Activated naive CD8-positive, alpha-beta T cell treated with anti-CD3 and anti-CD28 coated beads, Interleukin-2, amount 50 U/mL, for 16 hours (primary cell): ENCODE measurements at regions not wholly inside any gene's neighbourhood (a gene's known extent, or its start where the extent isn't known, plus 50 kb on each side); places are given as distances from the start of the nearest gene placed in this dataset.
"Not testable (repeated sequence)": the region's sequence is repeated elsewhere in the genome, so short reads cannot be mapped to it uniquely, and the experiment has no call there.

Experiments
- DNase-seq: peaks from one replicate; pipeline ENCODE4 v3.0.0-alpha.2; 2020; ENCODE audit warnings: low read depth, low spot score

DNA sequence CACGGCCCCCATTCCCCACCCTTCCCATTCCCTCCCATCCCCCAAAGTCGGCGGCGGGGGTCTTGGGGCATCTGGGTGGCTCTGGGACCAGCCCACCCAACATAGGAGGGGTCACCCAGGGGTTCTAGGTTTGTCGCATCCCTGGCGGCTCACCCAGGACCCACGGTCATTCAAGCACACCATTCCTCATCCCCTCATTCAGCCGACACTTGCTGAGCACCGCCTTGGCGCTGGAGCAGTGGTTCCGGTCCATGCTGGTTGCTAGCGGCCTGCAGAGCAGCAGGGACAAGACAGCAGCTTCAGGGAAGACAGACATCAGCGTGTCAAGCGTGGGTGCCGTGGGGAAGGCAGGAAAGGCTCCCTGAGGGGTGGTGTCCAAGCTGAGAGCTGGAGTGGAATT, 50.5 kb upstream of the OTOS start:
- DNase-seq, result no peak

DNA sequence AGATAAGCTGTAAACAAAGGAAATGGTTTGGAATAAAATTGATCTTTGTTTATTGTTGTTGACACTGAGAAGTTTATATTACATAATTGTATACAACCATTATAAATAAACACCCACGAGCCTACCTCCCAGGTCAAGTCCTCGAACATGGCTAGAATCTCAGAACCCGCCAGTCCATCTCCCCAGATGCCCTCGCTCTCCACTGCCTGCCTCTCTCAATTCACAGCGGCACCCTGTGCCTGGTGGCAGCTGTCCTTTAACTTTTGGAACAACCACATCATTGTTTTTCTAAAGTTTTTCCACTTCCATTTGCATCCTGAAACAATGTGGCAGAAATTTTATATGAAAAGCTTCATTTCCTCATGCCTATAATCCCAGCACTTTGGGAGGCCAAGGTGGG, 52.2 kb upstream of the OTOS start:
- no peak for DNase-seq

DNA sequence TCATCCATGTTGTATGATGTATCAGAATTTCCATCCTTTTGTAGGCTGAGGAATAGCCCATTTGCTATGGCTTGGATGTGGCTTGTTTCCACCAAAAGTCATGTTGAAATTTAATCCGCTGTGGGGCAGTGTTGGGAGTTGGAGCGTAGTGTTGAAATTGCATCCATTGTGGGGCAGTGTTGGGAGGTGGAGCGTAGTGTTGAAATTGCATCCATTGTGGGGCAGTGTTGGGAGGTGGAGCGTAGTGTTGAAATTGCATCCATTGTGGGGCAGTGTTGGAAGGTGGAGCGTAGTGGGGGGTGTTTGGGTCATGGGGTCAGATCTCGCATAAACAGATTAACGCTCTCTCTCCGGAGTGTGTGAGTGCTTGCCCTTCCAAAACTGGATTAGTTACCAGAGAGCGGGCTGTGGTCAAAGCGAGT, 53.9 kb upstream of the OTOS start:
- not testable (repeated sequence) for DNase-seq

DNA sequence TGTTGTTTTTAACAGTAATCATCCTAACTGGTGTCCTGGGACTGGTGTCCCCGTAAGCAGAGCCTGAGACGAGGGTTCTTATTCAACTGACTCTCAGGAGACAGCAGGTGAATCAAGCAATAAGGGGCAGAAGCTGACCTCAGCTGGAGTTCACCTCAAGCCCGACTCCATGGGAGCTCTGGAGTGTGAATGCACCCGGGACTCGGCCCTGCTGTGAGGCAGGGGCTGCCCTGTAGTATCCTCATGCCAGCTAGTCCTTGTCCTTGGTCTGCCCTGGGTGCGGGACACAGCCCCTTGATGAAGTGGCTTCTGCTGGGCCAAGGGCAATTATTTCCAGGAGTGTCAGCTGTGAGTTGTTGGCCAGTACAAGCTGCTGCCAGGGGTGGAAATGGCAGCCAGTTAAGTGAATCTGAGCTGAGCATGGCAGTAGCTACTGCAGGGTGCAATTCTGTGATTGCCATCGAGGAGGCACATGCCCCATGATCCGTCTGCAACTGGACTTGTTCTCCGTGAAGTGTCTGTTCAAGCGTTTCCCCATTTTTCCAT, 54.9 kb upstream of the OTOS start:
- no peak for DNase-seq

DNA sequence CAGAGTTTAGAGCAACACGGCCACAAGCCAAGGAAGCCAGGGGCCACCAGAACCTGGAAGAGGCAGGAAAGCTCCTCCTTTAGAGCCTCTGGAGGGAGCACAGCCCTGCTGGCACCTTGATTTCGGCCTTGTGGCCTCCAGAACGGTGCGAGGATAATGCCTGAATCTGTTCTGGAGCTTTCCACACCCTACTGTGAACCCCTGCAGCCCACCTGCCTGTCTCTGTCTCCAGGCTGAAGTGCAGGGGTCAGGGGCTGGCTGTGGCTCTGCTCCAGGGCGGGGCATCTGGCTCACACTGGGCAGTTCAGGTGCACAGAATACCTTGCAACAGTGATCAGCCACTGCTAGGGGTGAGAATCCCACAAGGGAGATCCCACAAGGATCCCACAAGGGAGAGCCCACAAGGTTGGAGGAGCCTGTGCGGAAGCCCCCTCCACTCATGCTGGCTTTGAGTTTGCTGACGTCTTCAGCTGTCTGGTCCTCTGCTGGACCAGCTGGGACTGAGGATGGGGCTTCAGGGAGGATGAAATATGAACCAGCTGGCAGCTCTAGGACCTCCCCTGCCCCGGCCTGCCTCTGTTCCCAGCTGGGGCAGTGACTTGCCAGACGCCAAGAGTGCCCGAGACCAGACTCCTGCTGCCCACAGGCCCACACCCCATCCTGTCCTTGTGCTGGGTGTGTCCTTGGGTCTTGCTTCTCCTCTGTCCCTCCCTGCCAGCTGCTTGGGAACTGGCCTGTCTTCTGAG, 56.4 kb upstream of the OTOS start:
- no peak for DNase-seq

DNA sequence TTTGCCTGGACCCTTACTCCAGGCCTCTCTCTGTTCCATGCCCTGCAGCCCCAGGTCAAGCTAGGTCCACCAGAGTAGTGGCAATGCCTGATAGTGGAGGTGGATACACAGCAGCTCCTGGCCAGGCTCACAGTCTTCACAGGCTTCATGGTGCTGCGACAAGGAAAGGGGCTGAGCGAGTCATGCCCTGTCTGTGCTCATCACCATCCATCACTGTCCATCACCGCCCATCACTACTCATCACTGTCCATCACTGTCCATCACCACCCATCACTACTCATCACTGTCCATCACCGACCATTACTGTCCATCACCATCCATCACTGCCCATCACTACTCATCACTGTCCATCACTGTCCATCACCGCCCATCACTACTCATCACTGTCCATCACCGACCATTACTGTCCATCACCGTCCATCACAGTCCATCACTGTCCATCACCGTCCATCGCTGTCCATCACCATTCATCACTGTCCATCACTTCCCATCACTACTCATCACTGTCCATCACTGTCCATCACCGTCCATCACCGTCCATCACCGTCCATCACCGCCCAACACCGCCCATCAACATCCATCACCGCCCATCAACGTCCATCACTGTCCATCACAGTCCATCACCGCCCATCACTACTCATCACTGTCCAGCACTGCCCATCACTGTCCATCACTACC, 57.1 kb upstream of the OTOS start:
- DNase-seq, result no peak

DNA sequence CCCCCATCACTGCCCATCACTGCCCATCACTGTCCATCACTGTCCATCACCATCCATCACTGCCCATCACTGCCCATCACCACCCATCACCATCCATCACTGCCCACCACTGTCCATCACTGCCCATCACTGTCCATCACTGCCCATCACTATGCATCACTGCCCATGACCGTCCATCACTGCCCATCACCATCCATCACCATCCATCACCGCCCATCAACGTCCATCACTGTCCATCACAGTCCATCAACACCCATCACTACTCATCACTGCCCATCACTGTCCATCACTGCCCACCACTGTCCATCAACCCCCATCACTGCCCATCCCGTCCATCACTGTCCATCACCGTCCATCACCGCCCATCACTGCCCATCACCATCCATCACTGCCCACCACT, 57.8 kb upstream of the OTOS start:
- DNase-seq, result no peak

DNA sequence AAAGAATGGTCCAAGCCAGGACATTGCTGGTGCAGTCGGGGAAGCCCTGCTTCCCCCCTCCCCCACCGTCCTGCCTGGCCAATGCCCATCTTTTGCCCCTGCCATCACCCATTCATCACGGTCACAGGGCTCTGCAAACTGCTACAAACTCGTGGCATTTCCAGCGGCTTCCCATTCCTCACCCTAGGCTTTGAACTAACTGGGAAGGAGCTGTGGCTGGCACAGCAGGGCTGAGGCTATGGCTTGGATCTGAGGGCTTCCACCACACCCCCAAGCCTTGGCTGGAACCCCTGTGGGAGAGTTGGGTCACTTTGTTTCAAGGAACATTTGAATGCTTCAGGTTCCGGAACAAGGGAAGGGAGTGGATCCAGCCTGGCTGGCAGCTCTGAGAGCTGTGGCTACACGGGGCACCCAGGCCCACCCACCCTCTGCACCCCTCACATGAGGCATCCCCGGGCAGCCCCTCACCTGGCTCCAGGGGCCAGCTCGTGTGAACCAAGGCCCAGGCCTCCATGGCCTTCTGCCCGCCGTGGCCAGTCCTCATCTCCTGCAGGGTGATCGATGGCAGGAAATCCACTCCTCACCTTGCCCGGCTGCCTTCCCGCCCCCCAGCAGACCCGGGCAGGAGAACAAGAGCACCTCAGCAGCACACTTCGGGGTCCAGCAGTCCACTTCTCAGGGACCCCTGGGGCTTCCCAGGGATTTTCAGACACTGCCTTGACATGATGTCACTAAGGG, 58.8 kb upstream of the OTOS start:
- DNase-seq, result no peak

DNA sequence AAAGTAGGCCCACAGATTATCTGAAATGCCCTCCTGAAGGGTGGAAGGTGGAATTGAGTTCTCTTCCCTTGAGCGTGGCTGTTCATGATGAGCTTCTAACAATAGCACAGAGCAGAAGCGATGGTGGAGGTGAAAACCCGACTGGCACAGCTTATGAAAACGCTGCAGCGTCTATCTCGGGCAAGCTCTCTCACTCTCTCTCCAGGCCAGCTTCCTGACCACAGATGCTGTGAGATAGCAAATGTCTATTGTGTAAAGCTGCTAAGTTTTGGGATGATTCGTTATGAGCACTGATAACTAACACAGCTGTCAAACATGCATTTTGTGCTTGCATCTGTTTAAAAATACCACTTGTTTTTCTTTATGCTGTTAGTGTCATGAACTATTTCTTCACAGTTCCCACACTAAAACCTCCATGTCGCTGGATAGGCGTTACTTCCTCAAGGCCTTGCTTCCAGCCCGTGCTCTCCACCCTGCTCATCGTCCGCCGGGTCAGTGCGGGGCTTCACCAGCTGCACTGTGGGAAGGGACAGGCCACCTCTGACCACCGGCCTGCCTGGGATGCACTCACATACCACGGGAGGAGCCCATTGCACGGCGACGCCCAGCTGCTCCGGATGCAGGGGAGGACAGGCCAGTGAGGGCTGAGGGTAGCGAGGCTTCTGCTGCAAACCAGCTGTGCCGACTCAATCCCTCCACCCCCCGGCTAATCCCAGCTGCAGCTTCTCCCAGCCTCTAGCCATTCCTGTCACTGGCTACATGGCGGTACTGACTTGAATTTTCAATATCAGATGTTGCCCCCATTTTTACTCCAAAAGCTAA, 60.0 kb upstream of the OTOS start:
- no peak for DNase-seq

DNA sequence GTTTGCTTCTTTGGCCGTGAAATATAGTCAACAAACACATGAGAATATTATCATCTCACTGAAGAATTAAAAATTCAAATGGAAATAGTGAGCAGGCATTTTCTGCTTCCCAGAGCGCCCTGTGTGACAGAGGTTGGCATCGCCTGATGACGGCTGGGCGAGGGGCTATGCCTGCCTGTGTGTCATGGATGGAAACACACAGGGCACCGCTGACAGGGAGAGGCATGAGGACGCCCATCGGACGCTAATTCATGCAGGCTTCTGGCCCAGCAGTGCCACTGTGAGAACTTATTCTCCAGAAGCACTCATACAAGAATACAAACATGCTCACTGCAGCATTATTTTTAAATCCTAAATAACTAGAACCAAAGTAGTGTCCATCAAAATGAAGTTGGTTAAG, 61.4 kb upstream of the OTOS start:
- DNase-seq, result no peak

DNA sequence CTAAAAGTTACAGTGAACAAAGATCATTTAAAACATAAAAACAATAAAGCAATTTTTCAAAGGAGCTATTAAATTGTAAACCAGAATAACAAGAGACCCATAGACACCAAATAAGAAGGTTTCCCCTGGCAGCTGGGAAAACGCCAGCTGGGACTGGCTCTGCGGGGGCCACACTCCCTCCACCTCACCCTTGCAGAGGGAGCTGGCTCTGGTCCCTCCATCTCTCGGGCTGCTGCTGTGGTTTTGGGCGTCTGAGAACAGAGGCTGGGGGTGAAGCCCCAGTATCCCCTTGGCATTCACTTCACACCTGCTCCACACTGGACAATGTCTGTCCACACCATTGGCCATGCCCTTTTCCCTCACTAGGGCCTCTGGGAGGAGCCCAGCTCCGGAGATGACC, 62.1 kb upstream of the OTOS start:
- DNase-seq, result no peak

DNA sequence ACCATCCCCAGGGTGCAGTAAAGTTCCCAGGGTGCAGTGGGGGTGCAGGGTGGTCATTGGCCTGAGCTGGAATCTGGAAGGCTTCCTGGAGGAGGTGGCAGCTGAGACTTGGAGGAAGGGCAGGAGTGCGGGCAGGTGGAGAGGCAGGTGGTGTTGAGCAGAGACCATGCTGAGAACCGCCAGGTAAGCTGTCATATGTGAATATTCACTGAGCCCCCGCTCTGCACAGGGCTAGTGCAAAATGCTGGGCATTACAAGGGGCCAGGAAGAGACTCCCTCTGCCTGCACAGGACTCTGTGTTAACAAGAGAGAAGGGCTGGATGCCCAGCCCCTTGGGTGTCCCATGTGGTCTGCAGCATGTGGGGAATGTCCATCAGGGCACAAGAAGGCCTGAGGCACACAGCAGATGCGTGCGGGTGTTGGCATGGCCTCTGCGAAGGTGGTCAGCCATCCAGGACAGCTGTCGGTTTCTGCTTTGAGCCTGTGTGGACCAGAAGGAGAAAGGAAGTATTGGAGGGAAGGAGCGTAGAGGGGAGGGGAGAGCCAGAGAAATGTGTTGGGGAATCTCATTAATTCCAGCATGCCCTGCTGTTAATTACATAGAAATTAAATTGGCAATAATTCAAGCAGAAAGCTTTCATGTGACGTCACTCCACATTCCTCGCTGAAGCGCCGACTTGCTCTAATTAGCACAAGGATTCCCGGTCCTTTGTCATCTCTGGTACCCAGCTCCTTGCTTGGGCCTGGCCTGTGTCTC, 62.8 kb upstream of the OTOS start:
- DNase-seq, result no peak

DNA sequence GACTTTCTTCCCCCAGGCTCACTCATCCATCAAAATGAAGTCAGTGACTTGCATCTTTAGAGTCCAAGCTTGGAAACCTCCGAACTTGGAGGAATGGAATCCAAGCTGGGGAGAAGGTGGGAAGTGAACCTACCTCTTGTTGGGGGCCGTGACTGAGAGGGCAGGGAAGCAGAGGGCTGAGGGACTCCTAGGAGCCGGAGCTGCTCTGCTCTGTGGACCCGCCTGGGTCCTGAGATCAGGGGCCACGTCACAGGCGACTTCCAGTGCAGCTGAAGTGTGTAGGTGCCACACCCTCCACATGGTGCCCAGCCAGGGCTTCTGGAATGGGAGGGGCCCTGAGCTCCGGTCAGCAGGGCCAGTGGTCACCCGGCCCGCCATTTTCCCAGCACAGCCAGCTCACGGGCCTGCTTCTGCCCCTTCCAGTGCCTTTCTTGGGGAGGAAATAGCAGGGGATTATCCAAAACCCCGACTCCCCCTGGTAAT, 63.4 kb upstream of the OTOS start:
- no peak for DNase-seq

DNA sequence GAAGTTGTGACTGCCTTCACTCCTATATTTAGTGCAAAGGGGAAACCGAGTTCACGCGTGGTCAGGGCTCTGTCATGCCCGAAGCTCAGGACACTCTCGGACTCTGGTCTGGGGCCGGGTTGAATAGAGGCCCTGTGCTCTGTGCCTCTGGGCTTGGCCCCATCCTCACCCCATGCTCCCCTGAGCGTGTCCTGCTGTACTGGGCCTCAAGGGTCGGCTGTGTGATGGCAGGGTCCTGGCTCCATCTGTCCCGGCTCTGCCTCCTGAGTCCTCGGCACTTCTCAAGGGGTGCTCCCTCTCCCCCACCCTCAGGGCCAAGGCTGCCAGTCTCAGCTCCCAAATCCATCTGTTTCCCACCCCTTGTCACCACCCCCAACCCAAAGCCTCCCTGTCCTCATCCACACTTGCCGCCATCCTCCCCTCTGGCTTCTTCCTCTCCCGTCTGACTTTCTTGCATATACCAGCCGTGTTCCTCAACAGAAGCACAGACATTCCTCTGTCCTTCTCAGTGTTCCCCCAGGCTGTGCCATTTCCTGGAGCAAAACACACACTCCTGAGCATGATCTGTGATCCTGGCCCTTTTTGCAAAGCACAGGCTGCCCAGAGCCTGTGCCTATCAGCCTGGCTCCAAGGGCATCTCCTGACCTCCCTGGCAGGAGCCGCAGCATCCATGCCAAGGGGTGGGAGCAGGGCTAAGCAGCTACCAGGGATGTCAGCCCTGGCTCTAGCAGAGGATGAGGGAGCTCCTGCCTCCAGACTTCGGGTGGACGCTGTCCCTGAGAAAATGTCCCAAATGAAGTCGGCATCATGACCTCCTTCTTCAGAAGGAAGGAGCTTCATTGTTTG, 64.2 kb upstream of the OTOS start:
- DNase-seq, result no peak

DNA sequence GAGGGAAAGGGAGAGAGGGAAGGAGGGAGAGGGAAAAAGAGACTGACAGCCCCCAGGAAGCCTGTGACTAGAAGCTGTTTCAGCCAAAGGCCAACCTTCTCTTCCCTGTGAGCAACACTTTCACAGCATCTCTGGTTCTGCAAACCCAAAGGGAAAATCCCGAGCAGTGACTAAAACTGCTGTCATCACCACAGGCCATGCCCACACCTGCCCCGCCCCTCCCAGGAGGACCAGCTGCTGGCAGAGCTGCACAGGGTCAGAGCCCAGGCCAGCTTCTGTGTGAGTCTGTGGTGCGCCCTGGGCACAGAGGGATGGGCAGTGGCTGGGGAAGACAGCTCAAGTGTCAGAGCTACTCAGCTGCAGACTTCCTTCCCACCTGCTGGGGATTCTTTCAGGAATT, 64.9 kb upstream of the OTOS start:
- no peak for DNase-seq

DNA sequence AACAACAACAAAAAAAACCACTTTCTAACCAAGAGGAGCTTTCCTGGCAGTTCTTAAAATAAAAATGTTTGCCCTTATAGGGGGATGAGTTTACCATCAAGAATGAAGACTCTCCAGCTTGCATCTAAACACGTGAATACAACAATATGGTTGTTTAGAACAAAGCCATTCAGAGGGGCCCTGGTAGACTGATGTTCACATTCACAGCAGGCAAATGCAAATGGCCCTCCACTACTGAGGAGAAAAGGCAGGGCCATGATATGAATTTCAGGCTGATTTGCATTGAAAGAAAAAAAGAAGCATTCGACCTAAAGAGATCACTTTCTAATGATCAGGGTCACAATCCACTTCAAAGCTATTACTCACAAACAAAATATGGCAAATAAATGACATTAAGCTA, 65.3 kb upstream of the OTOS start:
- no peak for DNase-seq

DNA sequence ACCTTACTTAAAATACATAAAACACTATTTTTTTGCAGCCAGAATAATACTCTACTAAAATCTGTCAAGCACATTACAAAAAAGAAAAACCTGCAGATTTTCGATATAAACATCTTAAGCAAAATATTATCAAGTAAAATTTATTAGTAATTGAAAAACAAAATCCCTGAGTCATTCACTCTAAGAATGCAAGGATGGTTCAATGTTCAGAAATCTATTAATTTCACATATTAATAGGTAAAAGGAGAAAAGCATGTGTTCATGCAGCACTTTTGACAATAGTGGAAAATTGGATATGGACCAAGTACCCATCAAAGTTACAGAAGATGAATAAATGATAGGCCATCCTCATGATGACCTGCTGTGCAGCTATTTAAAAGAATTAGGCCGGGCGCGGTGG, 66.2 kb upstream of the OTOS start:
- DNase-seq, result no peak

DNA sequence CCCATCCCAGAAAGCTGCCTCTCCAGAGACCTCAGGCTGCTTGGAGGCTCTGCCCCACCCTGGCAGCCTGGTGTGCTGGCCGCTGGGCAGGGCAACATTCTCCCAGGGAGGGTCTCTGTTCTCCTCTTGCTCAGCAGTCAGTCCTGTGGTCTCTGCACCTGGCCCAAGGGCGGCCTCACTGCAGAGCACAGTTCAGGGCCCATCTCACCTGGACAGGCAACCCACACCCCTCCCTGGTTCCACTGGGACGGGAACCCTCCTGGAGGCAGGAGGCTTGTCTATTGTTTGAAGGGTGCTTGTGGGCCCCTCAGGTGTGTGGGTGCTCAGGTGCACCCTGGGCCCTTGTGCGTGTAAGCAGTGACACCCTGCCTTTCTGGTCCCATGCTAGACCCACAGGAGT, 67.2 kb upstream of the OTOS start:
- no peak for DNase-seq

DNA sequence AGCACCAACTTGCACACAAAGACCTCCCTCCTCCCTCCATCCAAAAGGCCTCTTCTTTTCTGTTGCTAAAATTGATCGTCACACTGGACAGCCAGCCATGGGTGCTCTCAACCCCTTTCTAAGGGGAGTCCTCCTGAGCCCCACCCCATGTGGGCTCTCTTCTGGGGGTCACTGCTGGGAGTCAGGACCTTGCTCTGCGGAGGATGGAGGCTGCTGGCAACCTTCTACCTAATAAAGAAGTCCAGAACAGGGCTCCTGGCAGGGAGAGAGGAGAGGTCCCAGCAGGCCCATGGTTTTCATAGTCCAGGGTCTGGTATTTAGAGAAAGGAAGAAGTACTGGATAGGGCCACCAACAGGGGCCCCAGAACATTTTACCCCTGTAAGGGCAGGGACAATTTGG, 67.6 kb upstream of the OTOS start:
- no peak for DNase-seq

DNA sequence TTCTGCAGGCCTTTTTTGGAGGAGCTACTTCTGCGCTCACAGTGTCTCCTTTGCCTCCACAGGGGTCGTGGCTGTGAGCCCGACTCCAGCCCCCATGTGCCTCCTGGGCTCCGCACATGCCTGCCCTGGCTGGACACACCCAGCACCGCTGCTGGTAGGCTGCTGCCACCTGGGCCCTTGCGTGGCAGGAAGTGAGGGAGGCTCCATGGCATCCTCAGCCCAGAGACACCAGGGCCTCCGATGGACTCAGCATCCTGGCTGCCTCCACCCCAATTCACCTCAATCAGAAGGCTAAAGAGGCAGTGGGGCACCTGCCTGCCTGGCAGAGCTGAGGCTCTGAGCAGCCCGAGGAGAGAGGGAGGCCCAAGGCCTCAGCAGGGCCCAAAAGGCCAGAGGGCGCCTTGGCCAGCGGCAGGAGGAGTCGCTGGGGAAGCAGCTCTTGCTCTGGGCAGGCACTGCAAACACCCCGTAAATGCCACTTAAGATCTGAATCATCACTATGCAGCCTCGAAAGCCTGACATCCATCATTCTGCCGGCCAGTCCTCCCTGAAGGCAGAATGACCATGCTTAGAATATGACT, 68.3 kb upstream of the OTOS start:
- DNase-seq, result no peak
